T-helper 2 cell (primary cell): ENCODE measurements at regions not wholly inside any gene's neighbourhood (a gene's known extent, or its start where the extent isn't known, plus 50 kb on each side); places are given as distances from the start of the nearest gene placed in this dataset.
"Not testable (repeated sequence)": the region's sequence is repeated elsewhere in the genome, so short reads cannot be mapped to it uniquely, and the experiment has no call there.

Source experiments
- DNase-seq, 5 experiments: peaks; one replicate each; pipeline versions ENCODE4 v3.0.0 to v3.0.0-alpha.2; 2012 to 2022

- DNase-seq, result no peak
These were observed 1030.4 kb upstream of the ATXN8OS start for GRCh38 chr13:69077267-69077666.

- DNase-seq, result no peak
These were observed 1038.0 kb upstream of the ATXN8OS start for GRCh38 chr13:69069554-69070133.

- no peak for DNase-seq
These were observed 1056.9 kb upstream of the ATXN8OS start for GRCh38 chr13:69050696-69051095.

GRCh38 chr13:69044629-69045028 lies 1063.0 kb upstream of the ATXN8OS start:
- no peak for DNase-seq

GRCh38 chr13:69040898-69041297 lies 1066.7 kb upstream of the ATXN8OS start:
- no peak for DNase-seq

- DNase-seq, result no peak
These were observed 1071.9 kb upstream of the ATXN8OS start for GRCh38 chr13:69035771-69036170.

- DNase-seq, result no peak
These were observed 1078.7 kb upstream of the ATXN8OS start for GRCh38 chr13:69028936-69029335.

- DNase-seq, result no peak
These were observed 1087.5 kb upstream of the ATXN8OS start for GRCh38 chr13:69020120-69020519.

- DNase-seq, result not testable (repeated sequence)
These were observed 1089.5 kb upstream of the ATXN8OS start for GRCh38 chr13:69018173-69018572.

- DNase-seq, result no peak
These were observed 1096.8 kb upstream of the ATXN8OS start for GRCh38 chr13:69010789-69011188.

GRCh38 chr13:69008499-69008898 lies 1099.1 kb upstream of the ATXN8OS start:
- no peak for DNase-seq

GRCh38 chr13:68998056-68998455 lies 1109.6 kb upstream of the ATXN8OS start:
- DNase-seq, result no peak

- DNase-seq, result no peak
These were observed 1111.0 kb upstream of the ATXN8OS start for GRCh38 chr13:68996668-68997025.

GRCh38 chr13:68995972-68996667 lies 1111.5 kb upstream of the ATXN8OS start:
- DNase-seq, result no peak

- DNase-seq, result no peak
These were observed 1114.5 kb upstream of the ATXN8OS start for GRCh38 chr13:68993154-68993553.

GRCh38 chr13:68988176-68988575 lies 1119.5 kb upstream of the ATXN8OS start:
- DNase-seq, result no peak

GRCh38 chr13:68987585-68987984 lies 1120.0 kb upstream of the ATXN8OS start:
- no peak for DNase-seq

- no peak for DNase-seq
These were observed 1122.8 kb upstream of the ATXN8OS start for GRCh38 chr13:68984688-68985319.

- no peak for DNase-seq
These were observed 1124.5 kb upstream of the ATXN8OS start for GRCh38 chr13:68982961-68983619.

- no peak for DNase-seq
These were observed 1131.3 kb upstream of the ATXN8OS start for GRCh38 chr13:68976287-68976686.

- DNase-seq, result no peak
These were observed 1137.1 kb upstream of the ATXN8OS start for GRCh38 chr13:68970532-68970931.

- no peak for DNase-seq
These were observed 1159.0 kb upstream of the ATXN8OS start for GRCh38 chr13:68948586-68948985.

- DNase-seq, result no peak
These were observed 1163.4 kb upstream of the ATXN8OS start for GRCh38 chr13:68944272-68944671.

- DNase-seq, result no peak
These were observed 1167.6 kb upstream of the ATXN8OS start for GRCh38 chr13:68940049-68940448.
